ENCODE measurements at regions not wholly inside any gene's neighbourhood (a gene's known extent, or its start where the extent isn't known, plus 50 kb on each side); places are given as distances from the start of the nearest gene placed in this dataset.

- no peak for TF ChIP-seq CTCF (IDR thresholded peaks at IDR 0.05; ENCODE audit: low read length)
- TF ChIP-seq EZH2 (IDR thresholded peaks at IDR 0.05; ENCODE audit: borderline replicate concordance, low read length): no peak
These were observed 857.9 kb downstream of the BRINP3 start for GRCh38 chr1:189619682-189620332.
